Stomach smooth muscle (tissue), 2 donors: ENCODE measurements at regions not wholly inside any gene's neighbourhood (a gene's known extent, or its start where the extent isn't known, plus 50 kb on each side); places are given as distances from the start of the nearest gene placed in this dataset.
"Not testable (repeated sequence)": the region's sequence is repeated elsewhere in the genome, so short reads cannot be mapped to it uniquely, and the experiment has no call there.

Source experiments
- H3K27ac ChIP-seq: one replicate; pipeline ENCODE4 v1.7.0; 2013; ENCODE audit warnings: mild to moderate bottlenecking, low read length, inconsistent platforms
- H3K27me3 ChIP-seq, 2 donors: one replicate each; pipeline ENCODE4 v1.7.0; 2013; ENCODE audit warnings: low read length in 2 of 2; ENCODE audit not compliant: insufficient read depth in 2 of 2, control insufficient read depth in 1 of 2
- H3K36me3 ChIP-seq, 2 donors: one replicate each; pipeline ENCODE4 v1.7.0; 2013; ENCODE audit warnings: low read length in 2 of 2; ENCODE audit not compliant: control insufficient read depth in 2 of 2, insufficient read depth in 2 of 2
- H3K4me1 ChIP-seq: one replicate; pipeline ENCODE4 v1.7.0; 2013; ENCODE audit warnings: low read length; ENCODE audit not compliant: control insufficient read depth, insufficient read depth
- H3K4me3 ChIP-seq, 2 donors: one replicate each; pipeline ENCODE4 v1.7.0; 2013; ENCODE audit warnings: low read length in 2 of 2
- H3K9ac ChIP-seq, 2 donors: one replicate each; pipeline ENCODE4 v1.7.0; 2013; ENCODE audit warnings: low read length in 2 of 2, mild to moderate bottlenecking in 1 of 2
- H3K9me3 ChIP-seq, 2 donors: one replicate each; pipeline ENCODE4 v1.7.0; 2013; ENCODE audit warnings: low read length in 2 of 2; ENCODE audit not compliant: control insufficient read depth in 2 of 2
- donor health status: healthy.
- donor health status: Pancreatic carcinoma.

GRCh38 chr1:238642231-238642630 lies 744.1 kb upstream of the CHRM3 start:
- Histone ChIP-seq H3K9me3 (no peaks in the 10 kb centered on the region), H3K4me1 (no peaks in the 10 kb centered on the region), H3K4me3 (no peak overlapping the region), H3K36me3 (no peaks in the 10 kb centered on the region), H3K27me3 (no peaks in the 10 kb centered on the region), H3K9ac (no peak overlapping the region), H3K27ac (no peak overlapping the region)

DNA sequence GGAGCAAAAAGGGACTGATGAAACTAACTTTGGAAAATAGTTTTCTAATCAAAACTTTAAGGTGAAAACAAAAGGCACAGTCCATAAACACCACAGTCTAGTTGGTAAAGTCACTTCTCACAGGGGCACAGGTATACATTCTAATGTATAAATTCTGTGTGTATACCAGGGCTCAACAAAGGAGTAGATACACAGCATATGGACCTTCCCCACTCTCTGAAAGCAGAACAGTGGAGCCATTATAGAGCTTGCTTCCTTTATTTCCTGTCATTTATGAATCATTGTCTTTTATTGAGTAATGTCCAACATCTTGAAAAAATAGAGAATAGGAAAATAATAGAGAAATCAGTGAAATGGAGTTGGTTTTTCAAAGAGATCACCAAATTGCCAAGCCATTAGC lies 746.5 kb upstream of the CHRM3 start:
- Histone ChIP-seq H3K36me3 (no peaks in the 10 kb centered on the region), H3K9ac (no peak overlapping the region), H3K4me3 (no peak overlapping the region), H3K27me3 (no peaks in the 10 kb centered on the region), H3K27ac (no peak overlapping the region), H3K4me1 (no peaks in the 10 kb centered on the region), H3K9me3 (no peaks in the 10 kb centered on the region)

DNA sequence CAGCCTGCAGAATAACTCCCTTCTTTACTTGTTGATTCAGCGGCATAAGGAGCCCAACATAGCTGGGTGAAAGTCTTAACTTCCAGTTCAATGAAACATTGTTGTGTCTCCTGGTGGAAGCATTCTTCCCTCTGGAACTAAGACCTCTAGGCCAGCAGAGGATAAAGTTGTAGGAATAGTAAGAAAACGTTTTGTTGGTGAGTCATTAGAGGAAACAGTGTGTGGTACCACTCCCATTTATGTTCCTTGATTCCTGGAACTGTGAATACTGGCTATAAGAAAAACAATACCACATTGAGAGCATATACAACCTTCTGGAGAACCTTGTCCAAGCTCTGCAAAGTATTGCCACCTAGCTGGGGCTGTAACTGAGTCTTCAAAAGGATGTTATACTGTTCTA lies 737.4 kb upstream of the ZP4 start:
- Histone ChIP-seq H3K4me1 (no peaks in the 10 kb centered on the region), H3K4me3 (no peak overlapping the region), H3K27me3 (no peaks in the 10 kb centered on the region), H3K36me3 (no peaks in the 10 kb centered on the region), H3K9me3 (no peaks in the 10 kb centered on the region), H3K27ac (no peak overlapping the region), H3K9ac (no peak overlapping the region)

GRCh38 chr1:238624776-238625175 lies 734.1 kb upstream of the ZP4 start:
- no peaks in the 10 kb centered on the region for H3K4me1 ChIP-seq
- H3K4me3 ChIP-seq = no peak overlapping the region
- no peak overlapping the region for H3K27ac ChIP-seq
- H3K27me3 ChIP-seq = no peaks in the 10 kb centered on the region
- H3K9ac ChIP-seq = no peak overlapping the region
- no peaks in the 10 kb centered on the region for H3K9me3 ChIP-seq
- no peaks in the 10 kb centered on the region for H3K36me3 ChIP-seq

- Histone ChIP-seq H3K27ac (no peak overlapping the region), H3K9me3 (no peaks in the 10 kb centered on the region), H3K4me3 (no peak overlapping the region), H3K27me3 (no peaks in the 10 kb centered on the region), H3K9ac (no peak overlapping the region), H3K36me3 (no peaks in the 10 kb centered on the region), H3K4me1 (no peaks in the 10 kb centered on the region)
These were observed 730.7 kb upstream of the ZP4 start for GRCh38 chr1:238621405-238621804.

GRCh38 chr1:238619652-238620051 lies 728.9 kb upstream of the ZP4 start:
- Histone ChIP-seq H3K4me1 (no peaks in the 10 kb centered on the region), H3K4me3 (no peak overlapping the region), H3K36me3 (no peaks in the 10 kb centered on the region), H3K27ac (no peak overlapping the region), H3K9me3 (no peaks in the 10 kb centered on the region), H3K9ac (no peak overlapping the region), H3K27me3 (no peaks in the 10 kb centered on the region)

DNA sequence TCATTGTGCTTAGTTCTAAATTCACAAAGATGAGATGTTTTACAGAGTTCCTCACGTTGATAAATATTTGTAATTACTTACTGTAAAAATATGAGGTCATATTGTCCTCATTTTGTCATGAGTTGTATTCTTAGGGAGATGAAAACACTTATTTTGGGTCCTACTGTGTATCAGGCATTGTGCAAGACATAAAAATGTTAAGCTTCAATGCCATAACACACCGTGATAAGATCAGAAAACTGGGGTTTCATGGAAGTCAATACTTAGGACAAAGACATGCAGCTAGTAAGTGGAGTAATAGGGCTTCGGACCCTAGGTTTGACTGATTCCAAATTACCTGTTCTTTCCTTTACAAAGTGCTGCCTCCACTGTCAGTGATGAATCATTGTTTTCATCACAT lies 720.7 kb upstream of the ZP4 start:
- Histone ChIP-seq H3K9ac (no peak overlapping the region), H3K4me3 (no peak overlapping the region), H3K27me3 (no peaks in the 10 kb centered on the region), H3K4me1 (no peaks in the 10 kb centered on the region), H3K9me3 (no peaks in the 10 kb centered on the region), H3K27ac (no peak overlapping the region), H3K36me3 (no peaks in the 10 kb centered on the region)

- Histone ChIP-seq H3K27ac (no peak overlapping the region), H3K4me3 (no peak overlapping the region), H3K27me3 (no peaks in the 10 kb centered on the region), H3K4me1 (no peaks in the 10 kb centered on the region), H3K36me3 (no peaks in the 10 kb centered on the region), H3K9ac (no peak overlapping the region), H3K9me3 (no peaks in the 10 kb centered on the region)
These were observed 717.4 kb upstream of the ZP4 start for GRCh38 chr1:238608144-238608543.

GRCh38 chr1:238606896-238607295 lies 716.2 kb upstream of the ZP4 start:
- no peaks in the 10 kb centered on the region for H3K9me3 ChIP-seq
- H3K4me3 ChIP-seq = no peak overlapping the region
- H3K4me1 ChIP-seq = no peaks in the 10 kb centered on the region
- no peak overlapping the region for H3K9ac ChIP-seq
- no peaks in the 10 kb centered on the region for H3K27me3 ChIP-seq
- H3K36me3 ChIP-seq = no peaks in the 10 kb centered on the region
- H3K27ac ChIP-seq = no peak overlapping the region

- Histone ChIP-seq H3K27me3 (no peaks in the 10 kb centered on the region), H3K9me3 (no peaks in the 10 kb centered on the region), H3K27ac (no peak overlapping the region), H3K36me3 (no peaks in the 10 kb centered on the region), H3K4me1 (no peaks in the 10 kb centered on the region), H3K9ac (no peak overlapping the region), H3K4me3 (no peak overlapping the region)
These were observed 715.7 kb upstream of the ZP4 start for GRCh38 chr1:238606457-238606856.

DNA sequence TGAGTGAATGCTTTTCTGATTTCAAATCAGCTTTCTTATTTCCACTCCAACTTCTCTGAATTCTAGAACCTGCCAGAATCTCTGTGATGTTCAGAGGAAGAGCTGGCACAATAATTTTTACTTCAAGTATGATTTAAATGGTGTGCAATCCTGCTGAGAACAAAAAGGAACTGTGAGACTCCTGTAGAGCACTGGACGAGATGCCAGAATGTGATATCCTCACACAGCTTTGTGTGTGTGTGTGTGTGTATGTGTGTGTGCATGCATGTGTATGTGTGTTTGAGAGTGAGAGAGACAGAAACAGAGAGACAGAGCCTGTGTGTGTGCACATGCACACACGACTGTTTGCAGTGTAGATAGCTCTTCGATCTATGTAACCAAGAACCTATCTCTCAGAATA lies 713.6 kb upstream of the ZP4 start:
- Histone ChIP-seq H3K4me1 (no peaks in the 10 kb centered on the region), H3K9ac (no peak overlapping the region), H3K27me3 (no peaks in the 10 kb centered on the region), H3K36me3 (no peaks in the 10 kb centered on the region), H3K9me3 (no peaks in the 10 kb centered on the region), H3K27ac (no peak overlapping the region), H3K4me3 (no peak overlapping the region)

- H3K27me3 ChIP-seq, H3K27ac ChIP-seq, H3K9me3 ChIP-seq, H3K9ac ChIP-seq, H3K4me1 ChIP-seq, H3K36me3 ChIP-seq, H3K4me3 ChIP-seq: not testable (repeated sequence)
These were observed 710.9 kb upstream of the ZP4 start for GRCh38 chr1:238601604-238602003.
